ENCODE measurements at regions not wholly inside any gene's neighbourhood (a gene's known extent, or its start where the extent isn't known, plus 50 kb on each side); places are given as distances from the start of the nearest gene placed in this dataset.

- no peaks in the 10 kb centered on the region for H3K9me3 ChIP-seq (ENCODE audit: control insufficient read depth in 2 of 2, insufficient read depth in 1 of 2, low read depth in 1 of 2, low read length in 1 of 2)
- H3K27ac ChIP-seq (ENCODE audit: low read depth in 2 of 2, low read length in 1 of 2) = no peak overlapping the region
- no peaks in the 10 kb centered on the region for H3K36me3 ChIP-seq (ENCODE audit: control insufficient read depth in 2 of 2, insufficient read depth in 2 of 2, low read length in 1 of 2)
- no peaks in the 10 kb centered on the region for H3K4me1 ChIP-seq (ENCODE audit: control insufficient read depth in 2 of 2, insufficient read depth in 2 of 2, low read length in 1 of 2)
- no peaks in the 10 kb centered on the region for H3K27me3 ChIP-seq (ENCODE audit: control insufficient read depth in 1 of 2, insufficient read depth in 2 of 2, low read length in 2 of 2)
- no peak overlapping the region for H3K4me3 ChIP-seq (ENCODE audit: low read depth in 1 of 2, low read length in 2 of 2)
- WGBS, 2 donors = 63 to 67% methylated on average over 3 of the region's 3 CpGs
Observed at GRCh38 chr9:7899753-7900152, 100.2 kb upstream of the DMAC1 start.

GRCh38 chr9:7894231-7894630 lies 94.7 kb upstream of the DMAC1 start:
- 80 to 81% methylated on average over 4 of the region's 4 CpGs for WGBS, 2 donors
- H3K4me1 ChIP-seq (ENCODE audit: control insufficient read depth in 2 of 2, insufficient read depth in 2 of 2, low read length in 1 of 2) = no peaks in the 10 kb centered on the region
- H3K36me3 ChIP-seq (ENCODE audit: control insufficient read depth in 2 of 2, insufficient read depth in 2 of 2, low read length in 1 of 2) = no peaks in the 10 kb centered on the region
- no peak overlapping the region for H3K27ac ChIP-seq (ENCODE audit: low read depth in 2 of 2, low read length in 1 of 2)
- no peaks in the 10 kb centered on the region for H3K9me3 ChIP-seq (ENCODE audit: control insufficient read depth in 2 of 2, insufficient read depth in 1 of 2, low read depth in 1 of 2, low read length in 1 of 2)
- H3K4me3 ChIP-seq (ENCODE audit: low read depth in 1 of 2, low read length in 2 of 2) = no peak overlapping the region
- no peaks in the 10 kb centered on the region for H3K27me3 ChIP-seq (ENCODE audit: control insufficient read depth in 1 of 2, insufficient read depth in 2 of 2, low read length in 2 of 2)

GRCh38 chr9:7892975-7893374 lies 93.4 kb upstream of the DMAC1 start:
- Histone ChIP-seq H3K36me3 (ENCODE audit: control insufficient read depth in 2 of 2, insufficient read depth in 2 of 2, low read length in 1 of 2) (no peaks in the 10 kb centered on the region), H3K27ac (ENCODE audit: low read depth in 2 of 2, low read length in 1 of 2) (no peak overlapping the region), H3K27me3 (ENCODE audit: control insufficient read depth in 1 of 2, insufficient read depth in 2 of 2, low read length in 2 of 2) (no peaks in the 10 kb centered on the region), H3K9me3 (ENCODE audit: control insufficient read depth in 2 of 2, insufficient read depth in 1 of 2, low read depth in 1 of 2, low read length in 1 of 2) (no peaks in the 10 kb centered on the region), H3K4me1 (ENCODE audit: control insufficient read depth in 2 of 2, insufficient read depth in 2 of 2, low read length in 1 of 2) (no peaks in the 10 kb centered on the region), H3K4me3 (ENCODE audit: low read depth in 1 of 2, low read length in 2 of 2) (no peak overlapping the region)
- WGBS, 2 donors = 54 to 77% methylated on average over 5 of the region's 5 CpGs

- Histone ChIP-seq H3K36me3 (ENCODE audit: control insufficient read depth in 2 of 2, insufficient read depth in 2 of 2, low read length in 1 of 2) (no peaks in the 10 kb centered on the region), H3K27ac (ENCODE audit: low read depth in 2 of 2, low read length in 1 of 2) (no peak overlapping the region), H3K9me3 (ENCODE audit: control insufficient read depth in 2 of 2, insufficient read depth in 1 of 2, low read depth in 1 of 2, low read length in 1 of 2) (no peaks in the 10 kb centered on the region), H3K4me1 (ENCODE audit: control insufficient read depth in 2 of 2, insufficient read depth in 2 of 2, low read length in 1 of 2) (no peaks in the 10 kb centered on the region), H3K27me3 (ENCODE audit: control insufficient read depth in 1 of 2, insufficient read depth in 2 of 2, low read length in 2 of 2) (peaks cover 0 to 2% of the 10 kb centered on the region in 2 donors), H3K4me3 (ENCODE audit: low read depth in 1 of 2, low read length in 2 of 2) (no peak overlapping the region)
- WGBS, 2 donors = 38 to 40% methylated on average over 6 of the region's 6 CpGs
Observed at GRCh38 chr9:7879551-7880245, 80.1 kb upstream of the DMAC1 start.

GRCh38 chr9:7871977-7872730 lies 72.6 kb upstream of the DMAC1 start:
- Histone ChIP-seq H3K36me3 (ENCODE audit: control insufficient read depth in 2 of 2, insufficient read depth in 2 of 2, low read length in 1 of 2) (no peaks in the 10 kb centered on the region), H3K27ac (ENCODE audit: low read depth in 2 of 2, low read length in 1 of 2) (no peak overlapping the region), H3K27me3 (ENCODE audit: control insufficient read depth in 1 of 2, insufficient read depth in 2 of 2, low read length in 2 of 2) (no peaks in the 10 kb centered on the region), H3K4me3 (ENCODE audit: low read depth in 1 of 2, low read length in 2 of 2) (no peak overlapping the region), H3K9me3 (ENCODE audit: control insufficient read depth in 2 of 2, insufficient read depth in 1 of 2, low read depth in 1 of 2, low read length in 1 of 2) (no peaks in the 10 kb centered on the region), H3K4me1 (ENCODE audit: control insufficient read depth in 2 of 2, insufficient read depth in 2 of 2, low read length in 1 of 2) (no peaks in the 10 kb centered on the region)
- WGBS, 2 donors = 48% methylated on average over 2 of the region's 2 CpGs

- Histone ChIP-seq H3K4me3 (ENCODE audit: low read depth in 1 of 2, low read length in 2 of 2) (no peak overlapping the region), H3K36me3 (ENCODE audit: control insufficient read depth in 2 of 2, insufficient read depth in 2 of 2, low read length in 1 of 2) (no peaks in the 10 kb centered on the region), H3K27ac (ENCODE audit: low read depth in 2 of 2, low read length in 1 of 2) (no peak overlapping the region), H3K27me3 (ENCODE audit: control insufficient read depth in 1 of 2, insufficient read depth in 2 of 2, low read length in 2 of 2) (no peaks in the 10 kb centered on the region), H3K9me3 (ENCODE audit: control insufficient read depth in 2 of 2, insufficient read depth in 1 of 2, low read depth in 1 of 2, low read length in 1 of 2) (no peaks in the 10 kb centered on the region), H3K4me1 (ENCODE audit: control insufficient read depth in 2 of 2, insufficient read depth in 2 of 2, low read length in 1 of 2) (no peaks in the 10 kb centered on the region)
- 86 to 97% methylated on average over 2 of the region's 2 CpGs for WGBS, 2 donors
Observed at GRCh38 chr9:7869340-7869739, 69.8 kb upstream of the DMAC1 start.

GRCh38 chr9:7862170-7862569 lies 62.6 kb upstream of the DMAC1 start:
- Histone ChIP-seq H3K4me1 (ENCODE audit: control insufficient read depth in 2 of 2, insufficient read depth in 2 of 2, low read length in 1 of 2) (no peaks in the 10 kb centered on the region), H3K9me3 (ENCODE audit: control insufficient read depth in 2 of 2, insufficient read depth in 1 of 2, low read depth in 1 of 2, low read length in 1 of 2) (no peaks in the 10 kb centered on the region), H3K27ac (ENCODE audit: low read depth in 2 of 2, low read length in 1 of 2) (no peak overlapping the region), H3K36me3 (ENCODE audit: control insufficient read depth in 2 of 2, insufficient read depth in 2 of 2, low read length in 1 of 2) (no peaks in the 10 kb centered on the region), H3K27me3 (ENCODE audit: control insufficient read depth in 1 of 2, insufficient read depth in 2 of 2, low read length in 2 of 2) (no peaks in the 10 kb centered on the region), H3K4me3 (ENCODE audit: low read depth in 1 of 2, low read length in 2 of 2) (no peak overlapping the region)
- WGBS, 2 donors = 76 to 94% methylated on average over 2 of the region's 2 CpGs

- 66 to 80% methylated on average over 2 of the region's 2 CpGs for WGBS, 2 donors
- Histone ChIP-seq H3K4me3 (ENCODE audit: low read depth in 1 of 2, low read length in 2 of 2) (no peak overlapping the region), H3K27me3 (ENCODE audit: control insufficient read depth in 1 of 2, insufficient read depth in 2 of 2, low read length in 2 of 2) (no peaks in the 10 kb centered on the region), H3K9me3 (ENCODE audit: control insufficient read depth in 2 of 2, insufficient read depth in 1 of 2, low read depth in 1 of 2, low read length in 1 of 2) (no peaks in the 10 kb centered on the region), H3K4me1 (ENCODE audit: control insufficient read depth in 2 of 2, insufficient read depth in 2 of 2, low read length in 1 of 2) (no peaks in the 10 kb centered on the region), H3K27ac (ENCODE audit: low read depth in 2 of 2, low read length in 1 of 2) (no peak overlapping the region), H3K36me3 (ENCODE audit: control insufficient read depth in 2 of 2, insufficient read depth in 2 of 2, low read length in 1 of 2) (no peaks in the 10 kb centered on the region)
Observed at GRCh38 chr9:7861086-7861485, 61.5 kb upstream of the DMAC1 start.

GRCh38 chr9:7860335-7860709 lies 60.7 kb upstream of the DMAC1 start:
- 59 to 77% methylated on average over 1 of the region's 1 CpG for WGBS, 2 donors
- Histone ChIP-seq H3K9me3 (ENCODE audit: control insufficient read depth in 2 of 2, insufficient read depth in 1 of 2, low read depth in 1 of 2, low read length in 1 of 2) (no peaks in the 10 kb centered on the region), H3K36me3 (ENCODE audit: control insufficient read depth in 2 of 2, insufficient read depth in 2 of 2, low read length in 1 of 2) (no peaks in the 10 kb centered on the region), H3K4me1 (ENCODE audit: control insufficient read depth in 2 of 2, insufficient read depth in 2 of 2, low read length in 1 of 2) (no peaks in the 10 kb centered on the region), H3K4me3 (ENCODE audit: low read depth in 1 of 2, low read length in 2 of 2) (no peak overlapping the region), H3K27ac (ENCODE audit: low read depth in 2 of 2, low read length in 1 of 2) (no peak overlapping the region), H3K27me3 (ENCODE audit: control insufficient read depth in 1 of 2, insufficient read depth in 2 of 2, low read length in 2 of 2) (no peaks in the 10 kb centered on the region)
